HG02884 (cell line): ENCODE measurements at regions not wholly inside any gene's neighbourhood (a gene's known extent, or its start where the extent isn't known, plus 50 kb on each side); places are given as distances from the start of the nearest gene placed in this dataset.
"Not testable (repeated sequence)": the region's sequence is repeated elsewhere in the genome, so short reads cannot be mapped to it uniquely, and the experiment has no call there.

ENCODE experiments used
- ATAC-seq: cut with Tn5 transposase; IDR thresholded peaks from one replicate; pipeline ENCODE4 v1.9.1; 2021; ENCODE audit warnings: mild to moderate bottlenecking, moderate library complexity; ENCODE audit not compliant: unreplicated experiment

DNA sequence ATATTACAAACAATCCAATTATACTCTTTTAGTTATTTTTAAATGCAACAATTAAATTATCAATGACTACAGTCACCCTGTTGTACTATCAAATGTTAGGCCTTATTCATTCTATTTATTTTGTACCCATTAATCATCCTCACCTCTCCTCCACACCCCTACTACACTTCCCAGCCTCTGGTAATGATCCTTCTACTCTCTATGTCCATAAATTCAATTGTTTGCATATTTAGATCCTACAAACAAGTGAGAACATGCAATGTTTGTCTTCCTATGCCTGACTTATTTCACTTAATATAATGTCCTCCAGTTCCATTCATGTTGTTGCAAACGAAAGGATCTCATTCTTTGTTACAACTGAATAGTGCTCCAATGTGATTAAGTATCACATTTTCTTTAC is 1414.6 kb downstream of the SLITRK1 start:
- ATAC-seq: no peak

DNA sequence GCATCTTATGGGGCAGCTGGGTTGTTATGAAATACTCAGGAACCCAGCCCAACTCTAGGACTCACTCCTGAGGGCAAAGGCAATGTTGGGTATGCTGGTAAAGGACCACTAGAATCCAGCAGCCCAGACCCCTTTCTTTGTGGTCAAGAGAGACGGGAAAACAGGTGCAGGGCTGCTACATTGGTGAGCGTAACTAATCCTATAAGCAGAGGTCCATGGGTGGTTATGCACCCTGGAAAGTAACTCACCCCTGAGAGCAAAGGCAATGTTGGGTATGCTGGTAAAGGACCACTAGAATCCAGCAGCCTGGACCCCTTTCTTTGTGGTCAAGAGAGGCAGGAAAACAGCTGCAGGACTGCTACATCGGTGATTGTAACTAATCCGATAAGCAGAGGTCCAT is 1422.7 kb downstream of the SLITRK1 start:
- ATAC-seq: not testable (repeated sequence)

DNA sequence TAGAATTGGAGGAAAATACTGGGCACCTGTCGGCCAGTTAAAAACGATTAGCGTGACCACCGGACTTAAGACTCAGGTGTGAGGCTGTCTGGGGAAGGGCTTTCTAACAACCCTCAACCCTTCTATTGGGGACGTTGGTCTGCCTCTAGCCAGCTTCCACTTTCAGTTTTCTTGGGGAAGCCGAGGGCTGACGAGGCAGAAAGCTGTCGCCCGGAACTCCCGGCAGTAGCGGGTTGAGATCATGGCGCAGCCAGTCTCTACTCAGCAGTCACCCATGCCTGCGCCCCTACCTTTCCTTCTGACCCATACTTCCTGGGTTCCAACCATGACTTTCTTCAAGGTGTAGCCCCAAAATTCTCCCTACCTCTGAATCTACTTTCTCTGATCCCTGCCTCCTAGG is 1424.1 kb downstream of the SLITRK1 start:
- no peak for ATAC-seq

DNA sequence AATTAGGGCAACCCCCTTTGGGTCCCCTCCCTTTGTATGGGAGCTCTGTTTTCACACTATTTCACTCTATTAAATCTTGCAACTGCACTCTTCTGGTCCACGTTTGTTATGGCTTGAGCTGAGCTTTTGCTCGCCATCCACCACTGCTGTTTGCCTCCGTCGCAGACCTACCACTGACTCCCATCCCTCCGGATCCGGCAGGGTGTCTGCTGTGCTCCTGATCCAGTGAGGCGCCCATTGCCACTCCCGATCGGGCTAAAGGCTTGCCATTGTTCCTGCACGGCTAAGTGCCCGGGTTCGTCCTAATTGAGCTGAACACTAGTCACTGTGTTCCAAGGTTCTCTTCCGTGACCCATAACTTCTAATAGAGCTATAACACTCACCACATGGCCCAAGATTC is 1424.7 kb downstream of the SLITRK1 start:
- ATAC-seq: not testable (repeated sequence)

DNA sequence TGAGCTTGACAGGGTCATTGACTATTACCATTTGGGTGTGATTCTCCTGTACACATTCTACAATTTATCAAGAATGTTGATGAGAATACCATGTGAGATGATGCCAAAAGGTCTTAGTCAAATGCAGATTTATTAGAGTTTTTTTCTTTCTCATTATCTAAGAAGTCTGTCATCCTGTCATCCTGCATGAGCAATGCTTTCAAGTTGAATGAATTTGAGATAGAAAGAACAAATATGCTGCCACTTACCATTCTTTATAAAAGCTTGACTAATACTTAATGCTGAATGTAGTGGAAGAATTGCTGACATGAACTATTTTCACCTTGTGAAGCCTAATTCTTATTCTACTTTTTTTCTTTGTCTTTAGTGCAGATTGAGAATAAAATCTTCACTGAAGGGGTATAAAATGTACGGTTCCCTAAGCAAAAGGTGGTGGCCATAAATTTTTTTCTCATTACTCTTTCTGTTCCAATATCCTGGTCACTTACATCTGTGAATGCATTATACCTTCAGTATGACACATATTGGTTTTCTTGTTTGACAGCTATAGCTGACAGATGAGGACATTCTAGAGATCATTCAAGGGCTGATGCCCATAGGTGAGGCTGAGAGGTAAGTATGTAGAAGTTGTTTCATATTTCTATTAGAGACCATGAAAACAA is 1434.7 kb downstream of the SLITRK1 start:
- no peak for ATAC-seq

DNA sequence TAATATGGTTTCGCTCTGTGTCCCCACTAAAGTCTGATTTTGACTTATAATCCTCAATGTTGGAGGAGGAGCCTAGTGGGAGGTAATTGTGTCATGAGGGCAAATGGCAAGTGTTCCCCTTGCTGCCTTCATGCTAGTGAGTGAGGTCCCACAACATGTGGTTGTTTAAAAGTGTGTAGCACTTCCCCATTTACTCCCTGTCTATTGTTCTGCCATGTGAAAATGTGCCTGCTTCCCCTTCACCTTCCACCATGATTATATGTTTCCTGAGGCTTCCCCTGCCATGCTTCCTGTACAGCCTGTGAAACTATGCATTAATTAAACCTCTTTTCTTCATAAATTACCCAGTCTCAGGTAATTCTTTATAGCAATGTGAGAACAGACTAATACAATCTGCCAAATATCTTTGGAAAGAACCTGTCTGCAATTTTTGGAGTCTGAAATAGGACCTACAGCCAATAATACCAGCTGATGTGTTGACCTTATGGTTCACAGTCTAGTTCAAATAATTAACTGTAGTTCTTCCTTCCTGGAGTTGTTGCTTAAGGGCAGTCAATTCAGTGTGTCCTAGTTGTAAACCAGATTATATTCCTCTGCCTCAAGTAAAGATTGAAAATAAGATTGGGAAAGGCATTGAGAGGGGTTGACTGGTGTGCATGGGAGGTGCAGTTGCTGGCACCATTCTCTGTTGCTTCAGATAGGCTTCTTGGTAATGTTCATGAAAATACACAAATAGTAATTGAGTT is 1442.9 kb downstream of the SLITRK1 start:
- no peak for ATAC-seq

DNA sequence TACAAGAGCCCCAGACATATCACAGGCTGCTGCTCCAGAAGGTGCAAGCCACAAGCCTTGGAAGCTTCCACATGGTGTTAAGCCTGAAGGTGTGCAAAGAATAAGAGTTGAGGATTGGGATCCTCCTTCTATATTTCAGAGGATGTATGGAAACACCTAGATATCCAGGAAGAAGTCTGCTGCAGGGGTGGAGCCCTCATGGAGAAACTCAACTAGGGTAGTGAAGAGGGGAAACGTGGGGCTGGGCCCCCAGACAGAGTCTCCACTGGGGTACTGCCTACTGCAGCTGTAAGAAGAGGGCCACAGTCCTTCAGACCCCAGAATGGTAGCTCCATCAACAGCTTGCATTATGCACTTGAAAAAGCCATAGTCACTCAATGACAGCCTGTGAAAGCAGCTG is 1444.0 kb downstream of the SLITRK1 start:
- no peak for ATAC-seq

DNA sequence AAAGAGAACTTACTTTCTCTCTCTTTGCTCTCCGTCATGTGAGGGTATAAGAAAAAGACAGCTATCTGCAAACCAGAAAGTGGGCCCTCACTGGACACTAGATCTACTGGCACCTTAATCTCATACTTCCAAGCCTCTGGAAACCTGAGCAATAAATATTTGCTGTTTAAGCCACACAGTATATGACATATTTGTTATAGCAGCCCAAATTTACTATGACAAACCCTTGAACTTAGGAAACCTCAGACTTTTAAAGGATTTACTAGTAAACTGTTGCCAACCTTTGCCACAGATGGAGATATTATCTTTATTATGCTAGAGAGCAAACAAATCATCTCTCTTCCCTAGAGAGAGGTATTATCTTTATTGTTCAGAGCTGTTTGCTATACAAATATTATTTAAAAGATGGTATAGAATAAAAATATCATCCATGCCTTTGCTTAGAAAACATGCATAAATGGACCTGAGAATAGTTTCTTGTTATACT is 1446.1 kb downstream of the SLITRK1 start:
- ATAC-seq: no peak

DNA sequence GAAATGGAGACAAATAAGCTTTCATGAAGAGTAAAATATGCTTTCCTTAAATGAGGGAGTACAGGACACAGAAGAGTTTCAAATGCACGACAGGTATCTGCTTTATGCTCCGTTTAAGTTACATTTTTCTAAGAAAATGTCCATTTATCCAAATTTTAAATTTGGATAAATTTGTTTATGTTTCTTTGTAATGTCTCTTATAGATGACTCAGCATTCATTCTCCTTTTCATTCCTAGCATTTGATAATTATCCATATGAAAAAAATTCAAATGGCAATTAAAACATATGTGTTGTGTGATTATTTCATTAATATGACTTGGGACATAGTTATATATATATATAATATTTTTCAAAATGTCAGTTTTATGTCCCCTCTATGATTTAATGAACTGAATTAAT is 1449.3 kb downstream of the SLITRK1 start:
- ATAC-seq: no peak

DNA sequence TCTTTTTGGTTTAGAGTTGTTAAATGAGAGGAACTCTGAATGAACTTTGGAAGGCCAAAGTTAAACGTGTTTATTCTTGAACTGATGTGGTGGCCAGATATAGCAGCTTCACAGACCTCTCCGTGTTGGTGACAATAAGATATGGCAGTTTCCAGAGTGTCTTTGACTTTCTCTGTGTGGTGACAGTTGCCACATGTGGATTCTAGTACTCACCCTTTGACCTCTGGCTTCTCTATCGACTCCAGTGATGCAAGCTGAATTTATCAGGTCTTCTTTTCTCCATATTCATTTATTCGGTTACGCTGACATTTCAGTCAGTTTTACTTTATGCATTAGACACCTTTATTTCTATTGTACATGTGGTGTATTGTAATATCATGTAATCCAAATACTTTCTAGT is 1469.5 kb downstream of the SLITRK1 start:
- no peak for ATAC-seq

DNA sequence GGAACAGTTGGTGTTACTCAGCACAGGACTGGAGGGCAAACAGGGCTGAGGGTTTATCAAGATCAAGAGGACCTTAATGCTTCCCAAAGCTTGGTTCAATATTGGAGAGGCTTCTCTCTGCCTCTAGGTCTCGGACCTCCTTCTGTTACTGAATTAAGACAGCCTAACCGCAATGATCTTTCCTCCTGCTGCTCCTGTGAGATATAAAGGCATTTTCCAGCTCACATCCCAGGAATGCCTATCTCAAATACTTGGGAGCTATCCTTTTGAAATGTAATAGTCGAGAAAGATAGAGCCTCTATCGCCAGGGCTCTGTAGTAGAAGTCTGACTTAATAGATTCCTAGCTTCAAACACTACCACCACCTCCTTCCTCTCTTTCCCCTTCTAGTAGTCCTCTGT is 1475.0 kb downstream of the SLITRK1 start:
- ATAC-seq: no peak

DNA sequence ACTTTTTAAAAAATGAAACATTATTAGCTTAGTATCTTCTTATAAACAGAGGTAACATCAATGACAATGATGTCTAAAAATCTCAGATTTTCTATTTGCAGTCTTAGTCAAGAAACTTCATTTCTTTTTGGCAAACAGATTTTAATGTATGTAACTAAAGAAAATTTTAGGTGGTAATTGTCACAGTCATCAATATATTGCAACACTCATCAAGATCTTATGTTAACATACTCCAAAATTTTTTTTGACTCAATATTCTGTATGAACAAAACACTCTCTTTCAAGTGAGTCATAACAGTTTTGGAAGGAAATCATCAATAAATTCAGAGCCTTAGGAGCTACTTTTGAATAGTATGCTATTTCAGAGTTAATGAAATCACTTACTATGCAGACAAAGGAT is 1507.6 kb downstream of the SLITRK1 start:
- no peak for ATAC-seq

DNA sequence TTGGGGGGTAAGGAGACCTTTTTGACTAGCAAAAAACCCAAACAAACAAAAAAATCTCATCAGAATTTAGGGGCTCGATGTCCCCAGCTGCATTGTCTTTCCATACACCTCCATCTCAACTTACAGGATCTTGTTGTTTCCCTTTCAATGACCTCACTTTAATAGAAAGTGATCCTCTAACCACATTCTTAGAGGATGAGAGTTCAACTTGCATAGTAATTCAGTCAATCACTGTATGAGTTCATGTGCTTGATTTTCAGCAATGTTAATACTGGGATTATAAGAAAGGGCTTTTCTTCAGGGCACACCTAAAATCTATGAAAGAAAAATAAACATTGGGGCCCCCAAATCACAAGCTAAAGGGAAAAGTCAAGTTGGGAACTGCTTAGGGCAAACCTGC is 1512.0 kb downstream of the SLITRK1 start:
- ATAC-seq: no peak

DNA sequence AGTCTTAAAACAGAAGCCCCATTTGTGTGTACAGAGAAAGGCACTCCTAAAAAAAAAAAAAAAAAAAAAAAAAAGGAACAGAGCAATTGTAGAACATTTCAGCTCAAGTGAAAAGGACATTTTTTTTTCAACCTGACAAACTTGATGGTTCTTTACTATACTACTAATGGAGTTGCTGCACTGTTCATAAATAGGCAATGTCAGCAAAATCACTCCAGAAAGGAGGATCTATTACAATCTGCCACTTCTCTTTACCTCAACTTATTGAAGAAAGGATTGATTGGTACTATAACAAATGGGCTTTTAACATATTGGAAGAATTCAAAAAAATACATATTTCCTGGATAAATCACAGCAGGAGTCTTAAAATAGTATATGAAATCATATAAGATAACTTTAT is 1517.7 kb downstream of the SLITRK1 start:
- no peak for ATAC-seq

DNA sequence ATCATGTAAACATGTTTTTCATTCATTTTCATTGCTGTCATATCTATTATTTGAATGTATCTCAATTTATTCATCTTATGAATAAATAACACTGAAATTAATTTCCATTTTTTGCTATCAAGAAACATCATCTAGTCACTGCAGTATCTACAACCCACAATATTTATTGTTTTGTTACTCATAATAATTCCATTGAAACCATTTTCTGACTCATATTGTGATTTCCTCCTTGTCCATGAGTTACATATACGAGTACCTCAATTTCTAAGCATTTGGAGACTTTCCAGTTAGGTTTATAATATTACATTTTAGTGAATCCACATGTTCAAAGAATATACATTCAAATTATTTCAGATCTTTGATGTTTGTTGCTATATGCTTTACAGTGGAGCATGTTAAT is 1524.0 kb downstream of the SLITRK1 start:
- ATAC-seq: no peak

DNA sequence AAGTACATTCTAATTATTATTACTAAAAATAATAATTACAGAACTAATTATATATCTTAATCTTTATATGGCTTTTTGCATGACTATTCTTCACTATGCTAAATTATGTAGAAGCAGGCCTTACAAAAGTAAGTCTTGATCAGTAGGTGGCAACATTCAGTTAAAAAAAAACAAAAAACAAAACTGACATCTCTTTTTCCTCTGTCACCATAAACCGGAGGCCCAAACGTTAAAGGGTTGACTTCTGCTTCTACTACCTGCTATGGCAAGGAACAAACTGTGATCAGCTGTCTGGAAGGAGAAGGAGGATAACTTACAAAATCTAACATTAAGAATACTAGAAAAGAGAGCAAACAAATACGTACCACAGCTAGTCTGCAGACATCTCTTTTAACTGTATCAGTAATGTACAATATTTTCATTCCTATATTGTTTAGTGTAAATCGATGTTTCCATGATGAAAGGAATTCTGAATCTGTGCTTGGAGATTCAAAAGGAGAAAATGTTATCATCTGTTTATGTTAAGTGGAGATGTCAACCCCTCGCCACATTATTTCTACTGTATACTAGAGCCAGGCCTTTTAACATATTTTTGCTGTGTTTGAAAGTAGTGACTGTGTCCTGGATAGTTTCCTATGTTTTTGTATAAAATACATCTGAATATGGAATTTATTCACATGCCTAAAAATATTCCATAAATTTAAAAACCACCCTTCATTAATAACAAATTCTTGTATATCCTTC is 1525.4 kb downstream of the SLITRK1 start:
- ATAC-seq: no peak

DNA sequence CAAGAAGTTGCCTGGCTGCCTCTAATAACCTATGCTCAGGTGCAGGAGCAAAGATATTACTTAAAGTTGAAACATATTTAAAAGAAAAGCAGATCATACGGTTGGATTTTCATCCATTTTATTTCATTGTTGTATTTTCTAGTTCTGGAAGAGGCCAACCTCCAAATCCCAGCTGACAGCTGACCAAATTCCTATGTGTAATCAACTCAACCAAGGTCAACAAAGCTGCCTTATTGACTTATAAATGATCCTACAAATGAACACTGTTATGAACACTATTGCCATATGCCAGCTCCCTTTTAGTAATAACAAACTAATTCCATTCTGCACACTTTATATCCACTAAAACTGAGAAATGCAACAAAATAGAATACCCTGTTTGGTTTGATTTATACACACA is 1537.4 kb downstream of the SLITRK1 start:
- no peak for ATAC-seq

DNA sequence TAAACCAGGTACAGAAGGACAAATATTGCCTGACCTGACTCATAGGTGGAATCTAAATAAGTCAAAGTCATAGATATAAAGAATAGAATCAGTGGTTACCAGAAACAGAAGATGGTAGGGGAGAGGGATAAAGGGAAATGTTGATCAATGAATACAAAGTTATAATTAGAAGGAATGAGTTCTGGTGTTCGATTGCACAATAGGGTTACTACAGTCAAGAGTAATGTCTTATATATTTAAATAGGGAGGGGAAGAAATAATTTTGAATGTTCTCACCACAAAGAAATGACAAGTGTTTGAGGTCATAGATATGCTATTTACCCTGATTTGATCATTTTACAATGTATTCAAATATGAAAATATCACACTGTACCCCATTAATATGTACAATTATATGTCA is 1541.2 kb downstream of the SLITRK1 start:
- no peak for ATAC-seq

DNA sequence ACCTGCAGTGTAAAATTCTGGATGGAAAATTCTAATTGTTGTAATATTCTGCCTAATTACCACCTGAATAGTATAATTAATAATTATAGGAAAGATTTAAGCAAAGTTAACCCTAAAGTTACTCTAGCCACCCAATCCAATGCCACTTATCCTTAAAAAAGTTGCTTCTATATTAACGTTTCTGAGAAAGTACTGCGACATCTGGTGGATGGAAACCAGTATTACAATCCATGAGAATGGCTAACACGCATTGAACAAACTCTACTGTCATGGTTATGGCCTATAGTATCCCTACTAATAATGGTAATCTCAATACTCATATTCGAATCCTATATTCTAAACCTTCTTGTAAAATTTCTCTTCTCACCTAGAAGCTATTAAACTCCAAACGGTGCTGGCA is 1551.8 kb downstream of the SLITRK1 start:
- no peak for ATAC-seq

DNA sequence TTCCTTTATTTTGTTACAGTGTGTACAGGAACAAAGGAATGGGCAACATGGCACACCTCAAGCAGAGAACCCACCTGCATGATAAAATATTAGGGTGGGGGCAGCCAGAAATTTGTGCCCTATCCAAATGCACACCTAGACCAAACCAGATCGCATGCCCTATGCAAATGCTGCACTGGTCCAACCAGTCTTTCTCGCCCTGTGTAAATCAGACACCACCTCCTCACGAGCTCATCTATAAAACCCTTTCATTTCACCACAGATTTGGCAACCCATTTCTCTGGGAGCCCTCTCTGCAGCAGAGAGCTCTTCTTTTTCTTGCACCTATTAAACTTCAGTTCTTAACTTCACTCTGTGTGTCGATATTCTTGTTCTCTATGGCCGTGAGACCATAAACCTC is 1559.2 kb downstream of the SLITRK1 start:
- ATAC-seq: no peak

DNA sequence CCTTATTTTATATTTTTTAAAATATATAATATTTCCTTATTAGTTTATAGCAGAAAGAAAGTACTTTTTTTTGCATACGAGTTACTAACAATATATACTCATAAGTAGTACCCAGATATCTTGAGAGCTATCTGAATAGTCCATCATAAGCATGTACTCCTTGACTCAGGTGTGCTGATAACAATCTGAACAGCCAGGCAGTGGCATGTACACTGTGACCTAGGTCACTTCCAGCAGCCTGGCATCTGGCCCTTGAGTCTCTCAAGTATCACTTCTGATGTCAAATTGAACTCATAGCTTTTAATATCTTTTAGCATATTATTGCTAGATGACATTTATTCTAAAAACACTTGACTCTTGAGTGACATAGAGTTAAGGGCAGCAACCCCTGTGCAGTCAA is 1576.7 kb downstream of the SLITRK1 start:
- no peak for ATAC-seq

DNA sequence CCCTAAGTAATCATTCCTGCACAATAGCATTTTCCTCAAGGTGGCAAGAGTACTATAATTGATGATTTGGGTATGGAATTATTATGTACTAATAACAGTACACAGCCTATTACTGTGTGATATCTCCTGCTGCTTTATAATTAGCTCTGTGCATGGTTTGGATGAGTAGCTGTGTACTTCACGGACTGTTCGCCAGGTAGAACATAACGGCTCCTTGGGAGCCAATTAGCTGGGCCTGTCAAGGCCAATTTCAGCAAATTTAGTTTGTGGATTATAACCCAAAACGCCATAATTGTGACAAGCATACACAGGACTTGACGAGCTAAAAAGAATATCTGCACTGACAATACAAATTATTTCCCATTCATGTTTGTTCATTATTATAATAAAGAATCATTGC is 1584.2 kb downstream of the SLITRK1 start:
- ATAC-seq: no peak
